A673 (cell line): ENCODE measurements at regions not wholly inside any gene's neighbourhood (a gene's known extent, or its start where the extent isn't known, plus 50 kb on each side); places are given as distances from the start of the nearest gene placed in this dataset.

Source experiments
- BruUV-seq: library from RNA; stranded (reverse); fragments of 400-500 nt; replicated peaks from 2 replicates; lab custom pipeline; 2021; lab: Mats Ljungman, UMichigan
- CTCF ChIA-PET: fragments of 300-600 bp; sonication (Branson Sonifier 250); formaldehyde crosslinking; loops from one replicate; lab custom pipeline; 2022; ENCODE audit warnings: antibody characterized with exemption; lab: Charles Lee
- POLR2A ChIA-PET: fragments of 300-600 bp; sonication (Branson Sonifier 250); formaldehyde crosslinking; loops from one replicate; lab custom pipeline; 2022; ENCODE audit warnings: antibody characterized with exemption; ENCODE audit not compliant: low non-redundant PET; lab: Charles Lee
- DNase-seq: peaks from one replicate; pipeline ENCODE4 v3.0.0-alpha.2; 2015; ENCODE audit warnings: low spot score
- H3K27ac ChIP-seq: fragments of 200-600 bp; sonication (generic); 2 replicates; pipeline ENCODE4 v1.5.1; 2016; ENCODE audit warnings: mixed run types, low read depth, mild to moderate bottlenecking, mixed read lengths, antibody characterized with exemption, low read length; ENCODE audit not compliant: poor library complexity, severe bottlenecking
- H3K27me3 ChIP-seq: fragments of 200-600 bp; sonication (generic); replicated peaks from 2 replicates; pipeline ENCODE4 v1.6.1; 2017; ENCODE audit warnings: mixed run types, low read depth, mild to moderate bottlenecking, mixed read lengths, antibody characterized with exemption, low read length; ENCODE audit not compliant: insufficient read depth, poor library complexity
- H3K36me3 ChIP-seq: fragments of 200-600 bp; sonication (generic); 2 replicates; pipeline ENCODE4 v1.6.1; 2016; ENCODE audit warnings: mixed run types, mild to moderate bottlenecking, mixed read lengths, antibody characterized with exemption, low read length; ENCODE audit not compliant: insufficient read depth, poor library complexity, severe bottlenecking
- H3K4me1 ChIP-seq: fragments of 200-600 bp; sonication (generic); 2 replicates; pipeline ENCODE4 v1.6.1; 2017; ENCODE audit warnings: mixed run types, mild to moderate bottlenecking, mixed read lengths, antibody characterized with exemption, low read length; ENCODE audit not compliant: insufficient read depth, poor library complexity, severe bottlenecking
- H3K4me3 ChIP-seq: fragments of 200-600 bp; sonication (generic); 2 replicates; pipeline ENCODE4 v1.5.1; 2016; ENCODE audit warnings: low read depth, mixed run types, mild to moderate bottlenecking, mixed read lengths, low read length; ENCODE audit not compliant: poor library complexity, severe bottlenecking
- H3K9me3 ChIP-seq: fragments of 200-600 bp; sonication (generic); 2 replicates; pipeline ENCODE4 v1.6.1; 2016; ENCODE audit warnings: mixed run types, low read depth, mild to moderate bottlenecking, mixed read lengths, antibody characterized with exemption, low read length; ENCODE audit not compliant: poor library complexity, severe bottlenecking
- CTCF ChIP-seq: fragments of 300-800, 200-600 bp; sonication (generic); conservative IDR thresholded peaks from 2 replicates; pipeline ENCODE4 v1.5.1; 2017; ENCODE audit warnings: low read depth, mild to moderate bottlenecking, antibody characterized with exemption, low read length, moderate library complexity, mixed read lengths
- EZH2 ChIP-seq: fragments of 200-600 bp; sonication (generic); IDR thresholded peaks from 2 replicates; pipeline ENCODE4 v1.6.1; 2017; ENCODE audit warnings: borderline replicate concordance, low read depth, mild to moderate bottlenecking, mixed read lengths, antibody characterized with exemption, low read length; ENCODE audit not compliant: poor library complexity, severe bottlenecking
- intact Hi-C: fragments of 100-400 bp; cut with micrococcal nuclease; formaldehyde crosslinking; loops from one replicate; pipeline ENCODE4 v1.10.0; 2022; ENCODE audit not compliant: unreplicated experiment

GRCh38 chr15:36126194-36126593, 453.2 kb upstream of the CDIN1 start:
- no peaks in the 10 kb centered on the region for H3K27me3 ChIP-seq
- no peak overlapping the region for H3K4me3 ChIP-seq
- no peak for TF ChIP-seq CTCF
- TF ChIP-seq EZH2, result no peak
- no peaks in the 10 kb centered on the region for H3K36me3 ChIP-seq
- intact Hi-C loops, result no loop called here
- no peaks in the 10 kb centered on the region for H3K4me1 ChIP-seq
- BruUV-seq, result no TSS peak
- no peak overlapping the region for H3K27ac ChIP-seq
- CTCF ChIA-PET, result no interaction called here
- H3K9me3 ChIP-seq, result no peaks in the 10 kb centered on the region
- DNase-seq, result no peak
- POLR2A ChIA-PET, result no interaction called here

- Histone ChIP-seq H3K4me3 (no peak overlapping the region), H3K36me3 (no peaks in the 10 kb centered on the region), H3K9me3 (no peaks in the 10 kb centered on the region), H3K4me1 (no peaks in the 10 kb centered on the region), H3K27me3 (no peaks in the 10 kb centered on the region), H3K27ac (no peak overlapping the region)
- ChIA-PET CTCF (no interaction called here), POLR2A (no interaction called here)
- no TSS peak for BruUV-seq
- DNase-seq, result no peak
- TF ChIP-seq EZH2, result no peak
- no peak for TF ChIP-seq CTCF
- intact Hi-C loops, result no loop called here
Measured at GRCh38 chr15:36130641-36131310, 448.6 kb upstream of the CDIN1 start.

GRCh38 chr15:36133742-36134141, 445.7 kb upstream of the CDIN1 start:
- no peaks in the 10 kb centered on the region for H3K27me3 ChIP-seq
- BruUV-seq, result no TSS peak
- ChIA-PET POLR2A (interaction anchor here (0.6 kb wide), 1 partner anchor 13 kb away, joined by 5 read pairs; no protein-coding TSS in a partner anchor), CTCF (no interaction called here)
- intact Hi-C loops, result no loop called here
- no peak for DNase-seq
- no peaks in the 10 kb centered on the region for H3K9me3 ChIP-seq
- H3K36me3 ChIP-seq, result no peaks in the 10 kb centered on the region
- TF ChIP-seq EZH2 (no peak), CTCF (no peak)
- H3K4me1 ChIP-seq, result no peaks in the 10 kb centered on the region
- no peak overlapping the region for H3K27ac ChIP-seq
- H3K4me3 ChIP-seq, result no peak overlapping the region
